HCT116 (cell line): ENCODE measurements at regions not wholly inside any gene's neighbourhood (a gene's known extent, or its start where the extent isn't known, plus 50 kb on each side); places are given as distances from the start of the nearest gene placed in this dataset.

Experiments used
- ATAC-seq: fragments of 200-7000 bp; cut with Tn5 transposase; 2 replicates; pipeline ENCODE4 v1.9.1; 2020; ENCODE audit warnings: mild to moderate bottlenecking, moderate library complexity
- BruUV-seq: library from RNA; stranded (reverse); fragments of 400-500 nt; replicated peaks from 2 replicates; lab custom pipeline; 2021; lab: Mats Ljungman, UMichigan
- CTCF ChIA-PET: fragments of 300-600 bp; sonication (Branson Sonifier 250); formaldehyde crosslinking; loops from one replicate; lab custom pipeline; 2021; ENCODE audit warnings: antibody characterized with exemption; lab: Charles Lee
- POLR2A ChIA-PET: fragments of 300-600, 350-600 bp; sonication (Branson Sonifier 250); formaldehyde crosslinking; loops from one replicate; lab custom pipeline; 2021; ENCODE audit warnings: antibody characterized with exemption; lab: Charles Lee
- RAD21 ChIA-PET, 2 experiments: fragments of 300-600 bp; sonication (Branson Sonifier 250); formaldehyde crosslinking; loops; one replicate each; lab custom pipeline; 2023; ENCODE audit warnings: low total read pairs in 2 of 2; ENCODE audit not compliant: uncharacterized antibody in 2 of 2, unreplicated experiment in 2 of 2, low non-redundant PET in 1 of 2; lab: Charles Lee
- DNase-seq: peaks from one replicate; pipeline ENCODE4 v3.0.0-alpha.2; 2010; ENCODE audit warnings: low read depth, low spot score
- H2AFZ ChIP-seq: fragments of 200-600 bp; shearing (Covaris generic), sonication (generic); 2 replicates; pipeline ENCODE4 v1.6.1; 2017; ENCODE audit warnings: low read depth, mixed run types, mixed read lengths, antibody characterized with exemption, low read length; ENCODE audit not compliant: poor library complexity, severe bottlenecking
- H3K27ac ChIP-seq: 2 replicates; pipeline ENCODE4 v1.5.1; 2012; ENCODE audit warnings: low read depth, low read length
- H3K27me3 ChIP-seq: fragments of 200-600 bp; sonication (generic); 2 replicates; pipeline ENCODE4 v1.6.1; 2016; ENCODE audit warnings: mixed run types, low read length, mixed read lengths; ENCODE audit not compliant: insufficient read depth
- H3K36me3 ChIP-seq, 2 experiments: fragments of 200-500 bp in 1 of 2; fragments of 200-600 bp in 1 of 2; sonication (Bioruptor generic) in 1 of 2; sonication (generic) in 1 of 2; 2 replicates each; pipeline versions ENCODE4 v1.5.1 to v1.6.1; 2014 to 2016; ENCODE audit warnings: low read length in 2 of 2, inconsistent platforms in 1 of 2, mixed read lengths in 1 of 2, mixed run types in 1 of 2; ENCODE audit not compliant: insufficient read depth in 2 of 2, control insufficient read depth in 1 of 2
- H3K4me1 ChIP-seq, 2 experiments: fragments of 200-600 bp in 1 of 2; sonication (generic) in 1 of 2; 2 replicates each; pipeline versions ENCODE4 v1.5.1 to v1.6.1; 2012 to 2017; ENCODE audit warnings: low read length in 2 of 2, inconsistent platforms in 1 of 2, mild to moderate bottlenecking in 1 of 2, mixed read lengths in 1 of 2, mixed run types in 1 of 2, moderate library complexity in 1 of 2; ENCODE audit not compliant: insufficient read depth in 2 of 2, control insufficient read depth in 1 of 2
- H3K4me2 ChIP-seq: fragments of 200-600 bp; sonication (generic); 2 replicates; pipeline ENCODE4 v1.6.1; 2017; ENCODE audit warnings: mixed run types, low read length, mixed read lengths
- H3K4me3 ChIP-seq, 2 experiments: fragments of 200-600 bp in 1 of 2; sonication (generic) in 1 of 2; replicated peaks in 1 of 2; 2 replicates each; pipeline ENCODE4 v1.5.1; 2011 to 2016; ENCODE audit warnings: low read length in 2 of 2, control low read depth in 1 of 2, low read depth in 1 of 2, mild to moderate bottlenecking in 1 of 2, mixed read lengths in 1 of 2, mixed run types in 1 of 2
- H3K79me2 ChIP-seq: fragments of 200-600 bp; sonication (generic); 2 replicates; pipeline ENCODE4 v1.6.1; 2017; ENCODE audit warnings: mild to moderate bottlenecking, mixed run types, low read length, moderate library complexity, mixed read lengths; ENCODE audit not compliant: insufficient read depth
- H3K9ac ChIP-seq: fragments of 200-600 bp; sonication (generic); 2 replicates; pipeline ENCODE4 v1.6.1; 2016; ENCODE audit warnings: low read length, mixed read lengths
- H3K9me2 ChIP-seq: fragments of 200-600 bp; sonication (generic), shearing (Covaris generic); 2 replicates; pipeline ENCODE4 v1.6.1; 2017; ENCODE audit warnings: mixed run types, mild to moderate bottlenecking, moderate library complexity; ENCODE audit not compliant: insufficient read depth
- H3K9me3 ChIP-seq, 2 experiments: fragments of 200-500 bp in 1 of 2; fragments of 200-600 bp in 1 of 2; sonication (Bioruptor generic) in 1 of 2; sonication (generic) in 1 of 2; 2 replicates each; pipeline ENCODE4 v1.6.1; 2014 to 2017; ENCODE audit warnings: low read length in 2 of 2, mixed read lengths in 2 of 2, inconsistent platforms in 1 of 2, low read depth in 1 of 2, mild to moderate bottlenecking in 1 of 2, mixed run types in 1 of 2, moderate library complexity in 1 of 2; ENCODE audit not compliant: control insufficient read depth in 1 of 2, insufficient read depth in 1 of 2
- H4K20me1 ChIP-seq: fragments of 200-600 bp; sonication (generic), shearing (Covaris generic); 2 replicates; pipeline ENCODE4 v1.6.1; 2017; ENCODE audit warnings: mixed run types, mild to moderate bottlenecking, moderate library complexity; ENCODE audit not compliant: insufficient read depth
- CBX3 ChIP-seq: IDR thresholded peaks from 2 replicates; pipeline ENCODE4 v1.6.1; 2012; ENCODE audit warnings: low read depth
- CEBPB ChIP-seq: IDR thresholded peaks from 2 replicates; pipeline ENCODE4 v1.6.1; 2012; ENCODE audit warnings: low read depth
- CTCF ChIP-seq, 3 experiments: fragments of 200-600 bp in 1 of 3; sonication (generic) in 1 of 3; IDR thresholded peaks in 2 of 3; conservative IDR thresholded peaks in 1 of 3; 2 replicates each; pipeline ENCODE4 v1.5.1; 2012 to 2017; ENCODE audit warnings: low read depth in 2 of 3, low read length in 2 of 3, antibody characterized with exemption in 1 of 3, borderline replicate concordance in 1 of 3, control low read depth in 1 of 3, mild to moderate bottlenecking in 1 of 3, mixed read lengths in 1 of 3, mixed run types in 1 of 3, moderate library complexity in 1 of 3; ENCODE audit not compliant: insufficient read depth in 1 of 3
- EGR1 ChIP-seq: IDR thresholded peaks from 2 replicates; pipeline ENCODE4 v1.6.1; 2012; ENCODE audit warnings: low read depth
- EZH2 ChIP-seq: fragments of 200-600 bp; sonication (generic); IDR thresholded peaks from 2 replicates; pipeline ENCODE4 v1.6.1; 2017; ENCODE audit warnings: antibody characterized with exemption, mixed run types
- EZH2phosphoT487 ChIP-seq: fragments of 200-600 bp; IDR thresholded peaks from 2 replicates; pipeline ENCODE4 v1.6.1; 2018; ENCODE audit warnings: antibody characterized with exemption, borderline replicate concordance
- FOSL1 ChIP-seq: IDR thresholded peaks from 2 replicates; pipeline ENCODE4 v1.6.1; 2012; ENCODE audit warnings: low read depth
- JUND ChIP-seq: IDR thresholded peaks from 2 replicates; pipeline ENCODE4 v1.6.1; 2012
- RAD21 ChIP-seq: IDR thresholded peaks from 2 replicates; pipeline ENCODE4 v1.6.1; 2012; ENCODE audit warnings: low read depth, mild to moderate bottlenecking
- SIN3A ChIP-seq: IDR thresholded peaks from 2 replicates; pipeline ENCODE4 v1.6.1; 2012; ENCODE audit warnings: low read depth
- SP1 ChIP-seq: IDR thresholded peaks from 2 replicates; pipeline ENCODE4 v1.6.1; 2012; ENCODE audit warnings: low read depth
- SRF ChIP-seq: IDR thresholded peaks from 2 replicates; pipeline ENCODE4 v1.6.1; 2012; ENCODE audit warnings: low read depth
- ZFX ChIP-seq: fragments of 450-650 bp; IDR thresholded peaks from 2 replicates; pipeline ENCODE4 v1.6.1; 2017
- ZNF274 ChIP-seq: fragments of 200-500 bp; sonication (Bioruptor generic); IDR thresholded peaks from 2 replicates; pipeline ENCODE4 v1.6.1; 2014; ENCODE audit warnings: mild to moderate bottlenecking, low read depth, low read length, inconsistent platforms
- intact Hi-C: fragments of 100-400 bp; cut with micrococcal nuclease; formaldehyde crosslinking; loops from 2 replicates; pipeline ENCODE4 v1.10.0; 2022
- TF ChIP-seq, protein P1 (sequence below): IDR thresholded peaks from 2 replicates; pipeline ENCODE4 v1.6.1; 2012; ENCODE audit warnings: low read depth
- TF ChIP-seq, protein P2 (sequence below): IDR thresholded peaks from 2 replicates; pipeline ENCODE4 v1.6.1; 2012

DNA sequence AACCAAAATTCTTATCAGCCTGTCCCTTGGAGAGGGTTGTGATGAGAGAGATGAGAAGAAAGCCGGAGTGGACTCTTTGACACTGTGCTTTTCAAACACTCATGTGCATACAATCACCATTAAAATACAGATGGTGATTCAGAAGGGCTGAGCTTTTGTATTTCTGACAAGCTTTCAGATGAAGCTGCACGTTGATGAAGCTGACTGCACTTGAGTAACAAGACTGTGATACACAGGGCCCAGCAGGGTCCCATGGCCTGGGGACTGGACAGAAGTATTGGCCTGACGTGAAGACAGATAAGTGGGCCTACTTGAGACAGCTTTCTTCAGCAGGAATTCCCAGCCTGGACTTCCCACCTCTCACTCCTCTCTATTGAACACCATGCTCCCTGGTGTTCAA, 258.2 kb downstream of the CHRM3 start:
- intact Hi-C loops = no loop called here
- ChIA-PET RAD21 (no interaction called here), POLR2A (no interaction called here), CTCF (no interaction called here)
- H3K79me2 ChIP-seq = no peaks in the 10 kb centered on the region
- no peaks in the 10 kb centered on the region for H3K9me2 ChIP-seq
- H4K20me1 ChIP-seq = no peaks in the 10 kb centered on the region
- no peak overlapping the region for H3K4me2 ChIP-seq
- no peak overlapping the region for H2AFZ ChIP-seq
- BruUV-seq = no TSS peak
- H3K36me3 ChIP-seq = no peaks in the 10 kb centered on the region
- H3K4me3 ChIP-seq = no peak overlapping the region
- TF ChIP-seq JUND (no peak), EGR1 (no peak), ZNF274 (no peak), SRF (no peak), FOSL1 (no peak), SP1 (no peak), SIN3A (no peak), EZH2phosphoT487 (no peak), CBX3 (no peak), EZH2 (no peak), ZFX (no peak), CTCF (IDR thresholded peaks at IDR 0.05 in 2 of 3, conservative IDR thresholded peaks at IDR 0.05 in 1 of 3; ENCODE audit: borderline replicate concordance in 1 of 3, insufficient read depth in 1 of 3, low read depth in 2 of 3, low read length in 2 of 3) (no peak), RAD21 (no peak), CEBPB (no peak)
- TF ChIP-seq, protein P1, sequence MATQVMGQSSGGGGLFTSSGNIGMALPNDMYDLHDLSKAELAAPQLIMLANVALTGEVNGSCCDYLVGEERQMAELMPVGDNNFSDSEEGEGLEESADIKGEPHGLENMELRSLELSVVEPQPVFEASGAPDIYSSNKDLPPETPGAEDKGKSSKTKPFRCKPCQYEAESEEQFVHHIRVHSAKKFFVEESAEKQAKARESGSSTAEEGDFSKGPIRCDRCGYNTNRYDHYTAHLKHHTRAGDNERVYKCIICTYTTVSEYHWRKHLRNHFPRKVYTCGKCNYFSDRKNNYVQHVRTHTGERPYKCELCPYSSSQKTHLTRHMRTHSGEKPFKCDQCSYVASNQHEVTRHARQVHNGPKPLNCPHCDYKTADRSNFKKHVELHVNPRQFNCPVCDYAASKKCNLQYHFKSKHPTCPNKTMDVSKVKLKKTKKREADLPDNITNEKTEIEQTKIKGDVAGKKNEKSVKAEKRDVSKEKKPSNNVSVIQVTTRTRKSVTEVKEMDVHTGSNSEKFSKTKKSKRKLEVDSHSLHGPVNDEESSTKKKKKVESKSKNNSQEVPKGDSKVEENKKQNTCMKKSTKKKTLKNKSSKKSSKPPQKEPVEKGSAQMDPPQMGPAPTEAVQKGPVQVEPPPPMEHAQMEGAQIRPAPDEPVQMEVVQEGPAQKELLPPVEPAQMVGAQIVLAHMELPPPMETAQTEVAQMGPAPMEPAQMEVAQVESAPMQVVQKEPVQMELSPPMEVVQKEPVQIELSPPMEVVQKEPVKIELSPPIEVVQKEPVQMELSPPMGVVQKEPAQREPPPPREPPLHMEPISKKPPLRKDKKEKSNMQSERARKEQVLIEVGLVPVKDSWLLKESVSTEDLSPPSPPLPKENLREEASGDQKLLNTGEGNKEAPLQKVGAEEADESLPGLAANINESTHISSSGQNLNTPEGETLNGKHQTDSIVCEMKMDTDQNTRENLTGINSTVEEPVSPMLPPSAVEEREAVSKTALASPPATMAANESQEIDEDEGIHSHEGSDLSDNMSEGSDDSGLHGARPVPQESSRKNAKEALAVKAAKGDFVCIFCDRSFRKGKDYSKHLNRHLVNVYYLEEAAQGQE = no peak
- TF ChIP-seq, protein P2, sequence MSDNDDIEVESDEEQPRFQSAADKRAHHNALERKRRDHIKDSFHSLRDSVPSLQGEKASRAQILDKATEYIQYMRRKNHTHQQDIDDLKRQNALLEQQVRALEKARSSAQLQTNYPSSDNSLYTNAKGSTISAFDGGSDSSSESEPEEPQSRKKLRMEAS = no peak
- no peaks in the 10 kb centered on the region for H3K27me3 ChIP-seq
- ATAC-seq (no peak), DNase-seq (no peak)
- H3K9me3 ChIP-seq = peaks cover 16 to 22% of the 10 kb centered on the region in 2 experiments; a peak in 2 of 4 replicates
- no peak overlapping the region for H3K27ac ChIP-seq
- H3K9ac ChIP-seq = no peak overlapping the region
- H3K4me1 ChIP-seq = no peaks in the 10 kb centered on the region
